Suppressor macrophage treated with lipopolysaccharide for 1 hour (primary cell): ENCODE measurements at regions not wholly inside any gene's neighbourhood (a gene's known extent, or its start where the extent isn't known, plus 50 kb on each side); places are given as distances from the start of the nearest gene placed in this dataset.
"Not testable (repeated sequence)": the region's sequence is repeated elsewhere in the genome, so short reads cannot be mapped to it uniquely, and the experiment has no call there.

ENCODE experiments used
- DNase-seq, 3 donors: peaks; one replicate each; pipeline ENCODE4 v3.0.0-alpha.2; 2020 to 2022

- DNase-seq: no peak
Observed at GRCh38 chr2:67571785-67572718, 174.9 kb downstream of the ETAA1 start.

- DNase-seq: no peak
Observed at GRCh38 chr2:67572721-67573435, 175.7 kb downstream of the ETAA1 start.

- DNase-seq: no peak
Observed at GRCh38 chr2:67574230-67574629, 177.1 kb downstream of the ETAA1 start.

GRCh38 chr2:67576226-67576625 is 179.1 kb downstream of the ETAA1 start:
- no peak for DNase-seq

GRCh38 chr2:67576991-67577390 is 179.9 kb downstream of the ETAA1 start:
- no peak for DNase-seq

GRCh38 chr2:67579216-67579615 is 182.1 kb downstream of the ETAA1 start:
- no peak for DNase-seq

- DNase-seq: no peak
Observed at GRCh38 chr2:67579806-67580205, 182.7 kb downstream of the ETAA1 start.

GRCh38 chr2:67581751-67582150 is 184.6 kb downstream of the ETAA1 start:
- no peak for DNase-seq

- no peak for DNase-seq
Observed at GRCh38 chr2:67583185-67583584, 186.1 kb downstream of the ETAA1 start.

GRCh38 chr2:67585400-67585799 is 188.3 kb downstream of the ETAA1 start:
- DNase-seq: no peak

GRCh38 chr2:67589121-67589520 is 192.0 kb downstream of the ETAA1 start:
- not testable (repeated sequence) for DNase-seq

GRCh38 chr2:67594522-67594921 is 197.4 kb downstream of the ETAA1 start:
- DNase-seq: not testable (repeated sequence)

GRCh38 chr2:67596871-67597270 is 199.7 kb downstream of the ETAA1 start:
- no peak for DNase-seq

- DNase-seq: no peak
Observed at GRCh38 chr2:67599561-67599960, 202.4 kb downstream of the ETAA1 start.

GRCh38 chr2:67600222-67600871 is 203.2 kb downstream of the ETAA1 start:
- no peak for DNase-seq

GRCh38 chr2:67600946-67601345 is 203.8 kb downstream of the ETAA1 start:
- no peak for DNase-seq

- no peak for DNase-seq
Observed at GRCh38 chr2:67604360-67604759, 207.2 kb downstream of the ETAA1 start.

GRCh38 chr2:67612576-67613042 is 215.5 kb downstream of the ETAA1 start:
- no peak for DNase-seq

- DNase-seq: no peak
Observed at GRCh38 chr2:67613227-67613626, 216.1 kb downstream of the ETAA1 start.

GRCh38 chr2:67614454-67614853 is 217.3 kb downstream of the ETAA1 start:
- DNase-seq: no peak

GRCh38 chr2:67616749-67617148 is 219.6 kb downstream of the ETAA1 start:
- peak; percentile 4 to 22 (median 19) for DNase-seq

- no peak for DNase-seq
Observed at GRCh38 chr2:67619204-67619603, 222.1 kb downstream of the ETAA1 start.

GRCh38 chr2:67623741-67624140 is 226.6 kb downstream of the ETAA1 start:
- DNase-seq: not testable (repeated sequence)
